ENCODE measurements at regions not wholly inside any gene's neighbourhood (a gene's known extent, or its start where the extent isn't known, plus 50 kb on each side); places are given as distances from the start of the nearest gene placed in this dataset.
A peak's percentile ranks its signal among the peaks of the same experiment; 100 is the strongest.

DNA sequence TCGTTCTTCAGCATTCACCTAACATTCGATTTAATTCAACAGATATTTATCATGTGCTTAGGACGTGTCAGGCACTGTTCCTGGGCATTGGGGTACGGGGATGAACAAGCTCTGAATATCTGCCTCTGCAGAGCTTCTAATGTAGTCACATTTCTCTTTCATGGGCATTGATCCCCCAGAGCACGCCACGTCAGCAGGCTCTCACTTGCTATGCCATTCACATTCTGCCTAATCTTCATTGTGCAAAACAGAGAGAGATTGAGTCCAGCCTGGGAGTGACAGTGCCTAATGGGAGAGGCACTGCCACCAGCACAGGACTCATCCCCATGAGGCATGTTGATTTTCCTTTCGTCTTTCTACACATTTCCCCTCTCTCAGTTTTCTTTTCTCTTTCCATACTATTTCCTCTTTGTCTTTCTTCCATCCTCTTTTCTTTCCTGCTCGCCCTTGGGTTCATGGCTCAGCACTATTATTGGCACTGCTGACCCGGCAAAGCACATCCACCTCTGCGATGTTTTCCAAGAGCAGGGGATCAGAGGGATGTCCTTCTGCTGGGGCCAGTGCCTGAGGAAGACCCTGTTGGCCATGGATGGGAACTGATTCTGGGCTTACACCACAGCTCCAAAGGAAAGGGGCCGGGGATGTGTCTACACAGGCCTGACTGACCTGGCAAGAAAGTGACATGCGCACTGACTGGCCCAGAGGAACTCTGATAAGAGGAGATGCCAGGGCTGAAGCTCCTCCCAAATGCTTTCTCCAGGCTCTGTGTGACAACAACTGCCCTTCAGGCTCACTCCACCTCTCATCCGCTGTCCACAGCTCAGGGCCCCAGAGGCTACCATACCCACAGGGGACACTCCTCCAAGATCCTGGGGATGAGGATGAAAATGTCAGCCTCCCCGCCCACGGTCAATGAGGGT is 195.9 kb downstream of the TOMM20 start:
- Histone ChIP-seq H3K27ac (ENCODE audit: low read depth in 2 of 2, low read length in 1 of 2) (peak overlapping the region in 1 of 2 experiments; percentile 62; a peak in 2 of 4 replicates), H3F3A (replicated peaks; ENCODE audit: insufficient read depth) (peaks cover 17% of the 10 kb centered on the region), H3K9me3 (no peaks in the 10 kb centered on the region), H3K36me3 (replicated peaks in 1 of 2; ENCODE audit: control insufficient read depth in 1 of 2, insufficient read depth in 2 of 2, low read length in 1 of 2) (no peaks in the 10 kb centered on the region), H4K20me1 (ENCODE audit: insufficient read depth) (no peaks in the 10 kb centered on the region), H3K9ac (peak overlapping the region; percentile 2; the same call in 1 of the 2 replicates), H2AFZ (ENCODE audit: low read depth) (0 out of 2 replicates have a peak overlapping the region, but pooled peaks have one; percentile 25), H3K4me3 (ENCODE audit: low read depth in 2 of 2, low read length in 1 of 2) (0 out of 4 replicates have a peak overlapping the region, but pooled peaks of 1 of the 2 experiments have one; percentile 2), H3K9me2 (no peaks in the 10 kb centered on the region), H3K79me2 (ENCODE audit: insufficient read depth) (no peaks in the 10 kb centered on the region), H3K4me2 (peak overlapping the region; percentile 48), H3K4me1 (ENCODE audit: control insufficient read depth in 1 of 2, insufficient read depth in 2 of 2, low read depth in 1 of 2, low read length in 1 of 2) (peaks cover 5 to 11% of the 10 kb centered on the region in 2 experiments; a peak in 1 of 4 replicates), H3K27me3 (ENCODE audit: insufficient read depth) (no peaks in the 10 kb centered on the region)
- no peak for DNase-seq
- TF ChIP-seq, protein P1, sequence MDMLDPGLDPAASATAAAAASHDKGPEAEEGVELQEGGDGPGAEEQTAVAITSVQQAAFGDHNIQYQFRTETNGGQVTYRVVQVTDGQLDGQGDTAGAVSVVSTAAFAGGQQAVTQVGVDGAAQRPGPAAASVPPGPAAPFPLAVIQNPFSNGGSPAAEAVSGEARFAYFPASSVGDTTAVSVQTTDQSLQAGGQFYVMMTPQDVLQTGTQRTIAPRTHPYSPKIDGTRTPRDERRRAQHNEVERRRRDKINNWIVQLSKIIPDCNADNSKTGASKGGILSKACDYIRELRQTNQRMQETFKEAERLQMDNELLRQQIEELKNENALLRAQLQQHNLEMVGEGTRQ (IDR thresholded peaks at IDR 0.05; ENCODE audit: borderline replicate concordance, low read depth, low read length) = no peak
- TF ChIP-seq TEAD4 (IDR thresholded peaks at IDR 0.05; ENCODE audit: borderline replicate concordance, insufficient read depth) (no peak), REST (IDR thresholded peaks at IDR 0.05; ENCODE audit: low read depth, low read length) (no peak), FOSL2 (IDR thresholded peaks at IDR 0.05; ENCODE audit: borderline replicate concordance, low read depth) (no peak), MXI1 (IDR thresholded peaks at IDR 0.05; ENCODE audit: low read depth, low read length) (no peak), RCOR1 (IDR thresholded peaks at IDR 0.05; ENCODE audit: low read length) (no peak), ZBTB33 (IDR thresholded peaks at IDR 0.05; ENCODE audit: borderline replicate concordance, low read depth) (no peak)
- WGBS (ENCODE audit: low lambda C conversion rate) = 96% methylated on average over 15 of the region's 15 CpGs
- ChIA-PET POLR2A (no interaction called here), CTCF (interaction anchor here (0.7 to 2.0 kb wide), 3 partner anchors 9 to 161 kb away, joined by 3 to 5 read pairs (median 4); no protein-coding TSS in a partner anchor)

Data from SK-N-SH (cell line).